ENCODE measurements at regions not wholly inside any gene's neighbourhood (a gene's known extent, or its start where the extent isn't known, plus 50 kb on each side); places are given as distances from the start of the nearest gene placed in this dataset.

DNA sequence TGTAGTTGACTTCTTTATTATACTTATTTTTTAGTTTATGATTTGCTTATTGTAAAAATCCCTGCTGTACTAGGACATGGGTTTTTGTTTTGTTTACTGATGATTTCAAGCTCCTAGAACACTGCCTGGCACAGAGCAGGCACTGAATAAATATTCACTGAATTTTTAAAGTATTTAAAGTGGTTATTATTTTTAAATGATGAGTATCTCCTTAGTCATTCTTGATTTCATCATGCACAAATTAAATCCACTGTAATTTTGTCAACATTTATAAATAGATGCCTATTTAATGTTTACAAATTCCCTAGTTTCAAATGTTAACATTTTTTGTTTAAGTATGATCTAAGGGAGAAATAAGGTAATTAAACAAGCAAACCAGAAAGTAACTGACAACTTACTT is 367.9 kb upstream of the SLIT2 start:
- H3K4me3 ChIP-seq (ENCODE audit: low read depth, low read length) = no peak overlapping the region
- TF ChIP-seq CTCF (IDR thresholded peaks at IDR 0.05; ENCODE audit: low read depth, low read length, missing control alignments) = no peak
- DNase-seq (ENCODE audit: low read depth) = no peak

DNA sequence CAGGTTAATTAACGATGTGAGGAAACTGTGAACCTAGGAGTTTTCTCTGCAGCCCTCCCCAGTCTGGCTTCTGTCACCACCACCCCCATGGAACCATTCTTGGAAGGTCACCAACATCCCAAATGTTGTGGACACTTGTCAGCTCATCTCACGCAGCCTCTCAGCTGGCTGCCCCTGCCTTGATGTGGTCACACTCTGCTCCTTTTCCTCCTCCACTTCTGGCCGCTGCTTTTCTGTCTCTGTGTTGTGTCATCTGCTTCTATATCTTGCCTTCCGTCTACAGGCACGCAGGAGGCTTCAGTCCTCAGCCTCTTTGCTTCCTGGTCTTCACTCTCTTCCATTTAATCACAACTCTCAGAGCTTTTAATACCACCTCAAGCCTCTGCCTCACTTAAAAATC is 371.5 kb upstream of the SLIT2 start:
- DNase-seq (ENCODE audit: low read depth) = no peak
- no peak overlapping the region for H3K4me3 ChIP-seq (ENCODE audit: low read depth, low read length)
- no peak for TF ChIP-seq CTCF (IDR thresholded peaks at IDR 0.05; ENCODE audit: low read depth, low read length, missing control alignments)

DNA sequence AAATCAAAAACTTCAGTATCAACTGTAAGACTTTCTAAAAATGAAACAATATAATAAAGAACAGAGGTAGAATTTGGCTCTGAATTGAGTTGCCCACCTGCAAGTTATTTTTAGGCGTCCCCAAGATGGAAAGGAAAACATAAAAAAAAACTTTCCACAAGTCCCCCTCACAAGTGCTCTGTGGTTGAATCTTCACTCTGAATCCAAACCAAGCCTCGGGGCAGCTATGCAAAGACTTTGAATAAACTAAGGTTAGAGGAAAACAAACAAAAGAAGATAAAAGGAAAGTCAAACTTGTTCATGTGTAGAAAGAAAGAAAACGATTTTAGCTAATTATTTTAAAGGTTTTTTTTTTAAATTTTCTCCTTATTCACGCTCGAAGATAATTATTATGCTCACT is 372.4 kb upstream of the SLIT2 start:
- no peak overlapping the region for H3K4me3 ChIP-seq (ENCODE audit: low read depth, low read length)
- no peak for TF ChIP-seq CTCF (IDR thresholded peaks at IDR 0.05; ENCODE audit: low read depth, low read length, missing control alignments)
- DNase-seq (ENCODE audit: low read depth) = no peak

- no peak for DNase-seq (ENCODE audit: low read depth)
- TF ChIP-seq CTCF (IDR thresholded peaks at IDR 0.05; ENCODE audit: low read depth, low read length, missing control alignments) = no peak
- H3K4me3 ChIP-seq (ENCODE audit: low read depth, low read length) = no peak overlapping the region
Measured at GRCh38 chr4:19857991-19858390, 393.7 kb upstream of the SLIT2 start.

DNA sequence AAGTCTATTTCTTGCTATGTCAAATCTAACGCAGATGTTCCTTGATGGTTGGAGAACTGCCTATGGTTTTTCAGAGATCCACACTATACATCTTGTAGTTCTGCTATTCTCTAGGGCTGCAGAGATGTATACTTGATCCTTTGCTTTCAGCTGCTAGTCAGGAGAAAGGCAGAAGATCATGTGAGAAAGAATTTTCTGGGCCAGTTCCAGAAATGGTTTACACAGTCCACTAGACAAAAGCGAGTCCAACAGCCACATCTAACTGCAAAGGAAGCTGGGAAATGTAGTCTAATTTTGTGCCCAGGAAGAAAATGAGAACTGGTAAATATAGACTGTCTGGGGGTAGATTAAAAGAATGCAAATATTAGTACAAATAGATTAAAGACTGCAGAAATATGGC is 394.3 kb upstream of the SLIT2 start:
- DNase-seq (ENCODE audit: low read depth) = no peak
- H3K4me3 ChIP-seq (ENCODE audit: low read depth, low read length) = no peak overlapping the region
- no peak for TF ChIP-seq CTCF (IDR thresholded peaks at IDR 0.05; ENCODE audit: low read depth, low read length, missing control alignments)

GRCh38 chr4:19850909-19851308 is 400.8 kb upstream of the SLIT2 start:
- TF ChIP-seq CTCF (IDR thresholded peaks at IDR 0.05; ENCODE audit: low read depth, low read length, missing control alignments) = no peak
- no peak overlapping the region for H3K4me3 ChIP-seq (ENCODE audit: low read depth, low read length)
- DNase-seq (ENCODE audit: low read depth) = no peak

GRCh38 chr4:19844446-19844845 is 407.3 kb upstream of the SLIT2 start:
- no peak overlapping the region for H3K4me3 ChIP-seq (ENCODE audit: low read depth, low read length)
- TF ChIP-seq CTCF (IDR thresholded peaks at IDR 0.05; ENCODE audit: low read depth, low read length, missing control alignments) = no peak
- DNase-seq (ENCODE audit: low read depth) = no peak

Measured in GM12864 (cell line).